ENCODE measurements at regions not wholly inside any gene's neighbourhood (a gene's known extent, or its start where the extent isn't known, plus 50 kb on each side); places are given as distances from the start of the nearest gene placed in this dataset.

- no peak for TF ChIP-seq CTCF (IDR thresholded peaks at IDR 0.05; ENCODE audit: poor library complexity)
- no peak for TF ChIP-seq EZH2phosphoT487 (IDR thresholded peaks at IDR 0.05; ENCODE audit: low read depth, severe bottlenecking, unreplicated experiment)
Observed at GRCh38 chr1:70811815-70812214, 235.8 kb downstream of the PTGER3 start.
